HEK293 (cell line): ENCODE measurements at regions not wholly inside any gene's neighbourhood (a gene's known extent, or its start where the extent isn't known, plus 50 kb on each side); places are given as distances from the start of the nearest gene placed in this dataset.
"Not testable (repeated sequence)": the region's sequence is repeated elsewhere in the genome, so short reads cannot be mapped to it uniquely, and the experiment has no call there.

Source experiments
- KLF9 ChIP-seq: fragments of 450-650 bp; formaldehyde crosslinking; IDR thresholded peaks from 2 replicates; pipeline ENCODE4 v1.5.1; 2016; ENCODE audit warnings: missing biosample characterization, missing genetic modification characterization, low read depth
- ZNF23 ChIP-seq: fragments of 450-650 bp; formaldehyde crosslinking; IDR thresholded peaks from 2 replicates; pipeline ENCODE4 v1.5.1; 2016; ENCODE audit warnings: missing biosample characterization, missing genetic modification characterization, borderline replicate concordance
- ZNF274 ChIP-seq, 2 experiments: fragments of 200-500 bp in 1 of 2; fragments of 450-650 bp in 1 of 2; sonication (Bioruptor generic) in 1 of 2; formaldehyde crosslinking in 1 of 2; IDR thresholded peaks; 2 replicates each; pipeline versions ENCODE4 v1.5.1 to v1.6.1; 2014 to 2016; ENCODE audit warnings: borderline replicate concordance in 1 of 2, inconsistent platforms in 1 of 2, low read length in 1 of 2, missing biosample characterization in 1 of 2, missing genetic modification characterization in 1 of 2
- ZNF335 ChIP-seq: fragments of 450-650 bp; formaldehyde crosslinking; conservative IDR thresholded peaks from 2 replicates; pipeline ENCODE4 v1.5.1; 2016; ENCODE audit warnings: missing biosample characterization, missing genetic modification characterization
- ZNF423 ChIP-seq: fragments of 450-650 bp; formaldehyde crosslinking; IDR thresholded peaks from 2 replicates; pipeline ENCODE4 v1.5.1; 2016; ENCODE audit warnings: missing biosample characterization, missing genetic modification characterization
- ZNF501 ChIP-seq: fragments of 450-650 bp; formaldehyde crosslinking; IDR thresholded peaks from 2 replicates; pipeline ENCODE4 v1.5.1; 2016; ENCODE audit warnings: missing biosample characterization, missing genetic modification characterization
- TF ChIP-seq, protein P1 (sequence below): fragments of 450-650 bp; formaldehyde crosslinking; IDR thresholded peaks from 2 replicates; pipeline ENCODE4 v1.5.1; 2016; ENCODE audit warnings: missing biosample characterization, missing genetic modification characterization
- TF ChIP-seq, protein P2 (sequence below): fragments of 450-650 bp; formaldehyde crosslinking; IDR thresholded peaks from 2 replicates; pipeline ENCODE4 v1.5.1; 2016; ENCODE audit warnings: missing biosample characterization, missing genetic modification characterization
- TF ChIP-seq, protein P3 (sequence below): sonication (generic); formaldehyde crosslinking; IDR thresholded peaks from 2 replicates; pipeline ENCODE4 v1.8.1; 2022; ENCODE audit warnings: mild to moderate bottlenecking, moderate library complexity, missing genetic modification reagents
- TF ChIP-seq, protein P4 (sequence below): fragments of 450-650 bp; formaldehyde crosslinking; IDR thresholded peaks from 2 replicates; pipeline ENCODE4 v1.5.1; 2016; ENCODE audit warnings: missing biosample characterization, missing genetic modification characterization

- not testable (repeated sequence) for TF ChIP-seq KLF9; ZNF423 (tag by site-specific recombination); ZNF335 (tag by site-specific recombination); ZNF274 (IDR thresholded peaks at IDR 0.05; ENCODE audit: low read length); ZNF274 (tag by site-specific recombination; IDR thresholded peaks at IDR 0.05; ENCODE audit: borderline replicate concordance); ZNF501 (tag by site-specific recombination); ZNF23 (tag by site-specific recombination)
- TF ChIP-seq, protein P1, sequence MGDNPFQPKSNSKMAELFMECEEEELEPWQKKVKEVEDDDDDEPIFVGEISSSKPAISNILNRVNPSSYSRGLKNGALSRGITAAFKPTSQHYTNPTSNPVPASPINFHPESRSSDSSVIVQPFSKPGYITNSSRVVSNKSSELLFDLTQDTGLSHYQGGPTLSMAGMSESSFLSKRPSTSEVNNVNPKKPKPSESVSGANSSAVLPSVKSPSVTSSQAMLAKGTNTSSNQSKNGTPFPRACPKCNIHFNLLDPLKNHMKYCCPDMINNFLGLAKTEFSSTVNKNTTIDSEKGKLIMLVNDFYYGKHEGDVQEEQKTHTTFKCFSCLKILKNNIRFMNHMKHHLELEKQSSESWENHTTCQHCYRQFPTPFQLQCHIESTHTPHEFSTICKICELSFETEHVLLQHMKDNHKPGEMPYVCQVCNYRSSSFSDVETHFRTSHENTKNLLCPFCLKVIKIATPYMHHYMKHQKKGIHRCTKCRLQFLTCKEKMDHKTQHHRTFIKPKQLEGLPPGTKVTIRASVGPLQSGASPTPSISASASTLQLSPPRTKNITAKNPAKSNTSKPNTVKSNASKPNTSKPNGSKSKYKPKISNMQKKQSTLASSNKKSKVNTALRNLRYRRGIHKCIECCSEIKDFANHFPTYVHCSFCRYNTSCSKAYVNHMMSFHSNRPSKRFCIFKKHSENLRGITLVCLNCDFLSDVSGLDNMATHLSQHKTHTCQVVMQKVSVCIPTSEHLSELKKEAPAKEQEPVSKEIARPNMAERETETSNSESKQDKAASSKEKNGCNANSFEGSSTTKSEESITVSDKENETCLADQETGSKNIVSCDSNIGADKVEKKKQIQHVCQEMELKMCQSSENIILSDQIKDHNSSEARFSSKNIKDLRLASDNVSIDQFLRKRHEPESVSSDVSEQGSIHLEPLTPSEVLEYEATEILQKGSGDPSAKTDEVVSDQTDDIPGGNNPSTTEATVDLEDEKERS (tag by site-specific recombination) = not testable (repeated sequence)
- TF ChIP-seq, protein P2, sequence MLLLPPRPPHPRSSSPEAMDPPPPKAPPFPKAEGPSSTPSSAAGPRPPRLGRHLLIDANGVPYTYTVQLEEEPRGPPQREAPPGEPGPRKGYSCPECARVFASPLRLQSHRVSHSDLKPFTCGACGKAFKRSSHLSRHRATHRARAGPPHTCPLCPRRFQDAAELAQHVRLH (tag by site-specific recombination) = not testable (repeated sequence)
- TF ChIP-seq, protein P3, sequence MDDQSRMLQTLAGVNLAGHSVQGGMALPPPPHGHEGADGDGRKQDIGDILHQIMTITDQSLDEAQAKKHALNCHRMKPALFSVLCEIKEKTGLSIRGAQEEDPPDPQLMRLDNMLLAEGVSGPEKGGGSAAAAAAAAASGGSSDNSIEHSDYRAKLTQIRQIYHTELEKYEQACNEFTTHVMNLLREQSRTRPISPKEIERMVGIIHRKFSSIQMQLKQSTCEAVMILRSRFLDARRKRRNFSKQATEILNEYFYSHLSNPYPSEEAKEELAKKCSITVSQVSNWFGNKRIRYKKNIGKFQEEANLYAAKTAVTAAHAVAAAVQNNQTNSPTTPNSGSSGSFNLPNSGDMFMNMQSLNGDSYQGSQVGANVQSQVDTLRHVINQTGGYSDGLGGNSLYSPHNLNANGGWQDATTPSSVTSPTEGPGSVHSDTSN = not testable (repeated sequence)
- TF ChIP-seq, protein P4, sequence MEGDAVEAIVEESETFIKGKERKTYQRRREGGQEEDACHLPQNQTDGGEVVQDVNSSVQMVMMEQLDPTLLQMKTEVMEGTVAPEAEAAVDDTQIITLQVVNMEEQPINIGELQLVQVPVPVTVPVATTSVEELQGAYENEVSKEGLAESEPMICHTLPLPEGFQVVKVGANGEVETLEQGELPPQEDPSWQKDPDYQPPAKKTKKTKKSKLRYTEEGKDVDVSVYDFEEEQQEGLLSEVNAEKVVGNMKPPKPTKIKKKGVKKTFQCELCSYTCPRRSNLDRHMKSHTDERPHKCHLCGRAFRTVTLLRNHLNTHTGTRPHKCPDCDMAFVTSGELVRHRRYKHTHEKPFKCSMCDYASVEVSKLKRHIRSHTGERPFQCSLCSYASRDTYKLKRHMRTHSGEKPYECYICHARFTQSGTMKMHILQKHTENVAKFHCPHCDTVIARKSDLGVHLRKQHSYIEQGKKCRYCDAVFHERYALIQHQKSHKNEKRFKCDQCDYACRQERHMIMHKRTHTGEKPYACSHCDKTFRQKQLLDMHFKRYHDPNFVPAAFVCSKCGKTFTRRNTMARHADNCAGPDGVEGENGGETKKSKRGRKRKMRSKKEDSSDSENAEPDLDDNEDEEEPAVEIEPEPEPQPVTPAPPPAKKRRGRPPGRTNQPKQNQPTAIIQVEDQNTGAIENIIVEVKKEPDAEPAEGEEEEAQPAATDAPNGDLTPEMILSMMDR (tag by site-specific recombination) = not testable (repeated sequence)
Observed at GRCh38 chr5:172507485-172507884, 53.2 kb upstream of the SH3PXD2B start.
